Loucy (cell line): ENCODE measurements at regions not wholly inside any gene's neighbourhood (a gene's known extent, or its start where the extent isn't known, plus 50 kb on each side); places are given as distances from the start of the nearest gene placed in this dataset.

Experiments used
- EZH2phosphoT487 ChIP-seq: fragments of 200-600 bp; IDR thresholded peaks from 2 replicates; pipeline ENCODE4 v1.6.1; 2018; ENCODE audit warnings: antibody characterized with exemption, mild to moderate bottlenecking, moderate library complexity, borderline replicate concordance
- TF ChIP-seq, protein P1 (sequence below): fragments of 200-600 bp; sonication (generic); conservative IDR thresholded peaks from 2 replicates; pipeline ENCODE4 v1.5.1; 2014; ENCODE audit warnings: mild to moderate bottlenecking, antibody characterized with exemption, low read length

DNA sequence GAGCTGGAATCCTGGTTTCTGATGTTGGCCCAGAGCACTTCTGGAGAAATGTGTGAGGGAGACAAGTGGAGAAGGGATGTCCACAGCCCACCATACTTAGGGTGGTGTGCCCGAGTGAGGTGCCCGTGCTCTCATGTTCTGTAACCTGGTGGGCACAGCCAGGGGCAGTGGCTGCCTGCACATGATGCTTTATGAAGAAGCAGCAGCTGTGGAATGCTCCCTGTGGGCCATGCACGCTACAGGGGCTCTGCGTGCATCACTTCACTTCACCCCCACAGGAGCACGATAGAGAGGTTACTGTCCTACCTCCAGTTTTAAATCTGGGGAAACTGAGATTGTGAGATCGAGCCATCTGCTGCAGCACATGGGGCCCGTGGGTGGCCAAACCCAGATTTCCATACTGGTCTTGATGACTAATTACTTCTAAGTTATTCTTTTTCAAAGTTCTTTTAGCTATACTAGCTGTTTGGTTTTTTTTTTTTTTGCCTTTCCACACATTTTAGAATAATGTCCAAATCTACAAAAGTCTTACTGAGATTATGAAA lies 441.6 kb downstream of the GADD45G start:
- TF ChIP-seq, protein P1, sequence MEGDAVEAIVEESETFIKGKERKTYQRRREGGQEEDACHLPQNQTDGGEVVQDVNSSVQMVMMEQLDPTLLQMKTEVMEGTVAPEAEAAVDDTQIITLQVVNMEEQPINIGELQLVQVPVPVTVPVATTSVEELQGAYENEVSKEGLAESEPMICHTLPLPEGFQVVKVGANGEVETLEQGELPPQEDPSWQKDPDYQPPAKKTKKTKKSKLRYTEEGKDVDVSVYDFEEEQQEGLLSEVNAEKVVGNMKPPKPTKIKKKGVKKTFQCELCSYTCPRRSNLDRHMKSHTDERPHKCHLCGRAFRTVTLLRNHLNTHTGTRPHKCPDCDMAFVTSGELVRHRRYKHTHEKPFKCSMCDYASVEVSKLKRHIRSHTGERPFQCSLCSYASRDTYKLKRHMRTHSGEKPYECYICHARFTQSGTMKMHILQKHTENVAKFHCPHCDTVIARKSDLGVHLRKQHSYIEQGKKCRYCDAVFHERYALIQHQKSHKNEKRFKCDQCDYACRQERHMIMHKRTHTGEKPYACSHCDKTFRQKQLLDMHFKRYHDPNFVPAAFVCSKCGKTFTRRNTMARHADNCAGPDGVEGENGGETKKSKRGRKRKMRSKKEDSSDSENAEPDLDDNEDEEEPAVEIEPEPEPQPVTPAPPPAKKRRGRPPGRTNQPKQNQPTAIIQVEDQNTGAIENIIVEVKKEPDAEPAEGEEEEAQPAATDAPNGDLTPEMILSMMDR, result no peak
- no peak for TF ChIP-seq EZH2phosphoT487
